ENCODE measurements at regions not wholly inside any gene's neighbourhood (a gene's known extent, or its start where the extent isn't known, plus 50 kb on each side); places are given as distances from the start of the nearest gene placed in this dataset.

DNA sequence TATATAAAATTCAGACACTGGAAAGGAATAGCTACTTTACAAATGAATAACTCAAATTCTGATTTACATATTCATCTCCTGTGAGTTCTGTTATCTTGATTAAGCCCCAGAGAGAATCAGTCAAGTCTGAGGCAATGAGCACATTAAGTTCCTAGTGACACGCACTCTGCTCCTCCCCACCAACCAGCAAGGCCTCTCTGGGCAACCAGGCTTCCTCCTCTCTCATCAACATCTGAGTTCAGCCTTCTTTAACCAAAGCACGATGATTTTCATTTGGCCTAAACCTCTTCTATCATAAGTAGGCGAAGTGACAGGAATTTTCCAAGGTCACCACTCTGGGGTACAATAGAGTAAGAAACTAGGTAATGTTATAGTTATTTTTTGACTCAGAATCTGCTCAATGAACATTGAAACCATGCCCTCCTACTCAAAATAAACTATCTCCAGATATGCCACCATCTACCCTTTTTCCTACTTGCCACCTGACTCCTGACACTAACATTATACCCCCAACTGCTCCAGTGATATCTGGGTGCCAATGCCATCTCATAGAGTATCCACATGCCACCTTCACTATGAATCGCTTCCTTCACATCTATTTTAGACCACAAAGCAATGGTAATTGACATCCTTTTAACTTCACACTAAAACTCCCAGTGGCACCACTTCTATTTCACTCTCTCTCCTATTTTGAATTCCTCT lies 114.8 kb downstream of the FAM76B start:
- TF ChIP-seq, protein P1, sequence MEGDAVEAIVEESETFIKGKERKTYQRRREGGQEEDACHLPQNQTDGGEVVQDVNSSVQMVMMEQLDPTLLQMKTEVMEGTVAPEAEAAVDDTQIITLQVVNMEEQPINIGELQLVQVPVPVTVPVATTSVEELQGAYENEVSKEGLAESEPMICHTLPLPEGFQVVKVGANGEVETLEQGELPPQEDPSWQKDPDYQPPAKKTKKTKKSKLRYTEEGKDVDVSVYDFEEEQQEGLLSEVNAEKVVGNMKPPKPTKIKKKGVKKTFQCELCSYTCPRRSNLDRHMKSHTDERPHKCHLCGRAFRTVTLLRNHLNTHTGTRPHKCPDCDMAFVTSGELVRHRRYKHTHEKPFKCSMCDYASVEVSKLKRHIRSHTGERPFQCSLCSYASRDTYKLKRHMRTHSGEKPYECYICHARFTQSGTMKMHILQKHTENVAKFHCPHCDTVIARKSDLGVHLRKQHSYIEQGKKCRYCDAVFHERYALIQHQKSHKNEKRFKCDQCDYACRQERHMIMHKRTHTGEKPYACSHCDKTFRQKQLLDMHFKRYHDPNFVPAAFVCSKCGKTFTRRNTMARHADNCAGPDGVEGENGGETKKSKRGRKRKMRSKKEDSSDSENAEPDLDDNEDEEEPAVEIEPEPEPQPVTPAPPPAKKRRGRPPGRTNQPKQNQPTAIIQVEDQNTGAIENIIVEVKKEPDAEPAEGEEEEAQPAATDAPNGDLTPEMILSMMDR (IDR thresholded peaks at IDR 0.05) = no peak
- TF ChIP-seq POLR2A (IDR thresholded peaks at IDR 0.05) = no peak
